H1 (cell line): ENCODE measurements at regions not wholly inside any gene's neighbourhood (a gene's known extent, or its start where the extent isn't known, plus 50 kb on each side); places are given as distances from the start of the nearest gene placed in this dataset.

Experiments used
- CTCF ChIA-PET: fragments of 300-600 bp; sonication (Branson Sonifier 250); formaldehyde crosslinking; loops from one replicate; lab custom pipeline; 2021; ENCODE audit not compliant: partially characterized antibody; lab: Charles Lee
- POLR2A ChIA-PET: fragments of 300-600 bp; sonication (Branson Sonifier 250); formaldehyde crosslinking; loops from one replicate; lab custom pipeline; 2021; ENCODE audit warnings: inconsistent platforms; ENCODE audit not compliant: partially characterized antibody; lab: Charles Lee
- DNase-seq, 2 experiments: peaks; one replicate each; pipeline versions ENCODE4 v3.0.0 to v3.0.0-alpha.2; 2010 to 2022; ENCODE audit warnings: low spot score in 2 of 2, low read depth in 1 of 2, mixed read lengths in 1 of 2
- FAIRE-seq: peaks from 2 replicates; lab custom pipeline; 2011; peaks lifted over from hg19 to GRCh38; lab: Jason Lieb, UNC
- H2AFZ ChIP-seq: 2 replicates; pipeline ENCODE4 v1.8.1; 2012; ENCODE audit warnings: low read length, inconsistent platforms
- H2AK5ac ChIP-seq: 2 replicates; pipeline ENCODE4 v1.6.1; 2013; ENCODE audit warnings: low read depth, low read length
- H2BK120ac ChIP-seq: replicated peaks from 2 replicates; pipeline ENCODE3; 2013; ENCODE audit warnings: low read depth, low read length, inconsistent platforms
- H2BK12ac ChIP-seq: 2 replicates; pipeline ENCODE4 v1.6.1; 2013; ENCODE audit warnings: low read depth, low read length
- H2BK15ac ChIP-seq: 2 replicates; pipeline ENCODE4 v1.6.1; 2013; ENCODE audit warnings: low read length
- H2BK20ac ChIP-seq: 2 replicates; pipeline ENCODE4 v1.6.1; 2013; ENCODE audit warnings: low read length
- H2BK5ac ChIP-seq: 2 replicates; pipeline ENCODE4 v1.6.1; 2013; ENCODE audit warnings: low read depth, low read length
- H3K14ac ChIP-seq: 2 replicates; pipeline ENCODE4 v1.6.1; 2013; ENCODE audit warnings: inconsistent platforms; ENCODE audit not compliant: insufficient read length
- H3K18ac ChIP-seq: 2 replicates; pipeline ENCODE4 v1.6.1; 2013; ENCODE audit warnings: low read length; ENCODE audit errors: extremely low read depth
- H3K23ac ChIP-seq: 2 replicates; pipeline ENCODE4 v1.6.1; 2013; ENCODE audit warnings: inconsistent platforms; ENCODE audit not compliant: insufficient read length
- H3K23me2 ChIP-seq: 2 replicates; pipeline ENCODE4 v1.6.1; 2013; ENCODE audit warnings: low read depth, low read length
- H3K27ac ChIP-seq: 2 replicates; pipeline ENCODE4 v1.6.1; 2011; ENCODE audit warnings: low read depth, low read length, inconsistent platforms
- H3K27me3 ChIP-seq, 4 experiments: replicated peaks in 1 of 4; 1 replicate in 1 of 4; 2 replicates in 3 of 4; pipeline versions ENCODE4 v1.6.1 to v1.8.1; 2011 to 2013; ENCODE audit warnings: low read length in 3 of 4, mild to moderate bottlenecking in 3 of 4, inconsistent platforms in 2 of 4, mixed read lengths in 2 of 4, moderate library complexity in 1 of 4; ENCODE audit not compliant: control insufficient read depth in 3 of 4, insufficient read depth in 3 of 4; ENCODE audit errors: extremely low read depth in 1 of 4
- H3K36me3 ChIP-seq, 4 experiments: 2 replicates each; pipeline versions ENCODE4 v1.6.1 to v1.8.1; 2011 to 2013; ENCODE audit warnings: mild to moderate bottlenecking in 4 of 4, low read length in 3 of 4, moderate library complexity in 2 of 4, control low read depth in 1 of 4, inconsistent platforms in 1 of 4; ENCODE audit not compliant: insufficient read depth in 4 of 4, control insufficient read depth in 2 of 4
- H3K4ac ChIP-seq: replicated peaks from 2 replicates; pipeline ENCODE3; 2013; ENCODE audit warnings: low read length, low read depth, mixed read lengths, inconsistent platforms; ENCODE audit not compliant: insufficient read length
- H3K4me1 ChIP-seq, 4 experiments: replicated peaks in 1 of 4; 1 replicate in 1 of 4; 2 replicates in 3 of 4; pipeline versions ENCODE4 v1.6.1 to v1.8.1; 2011 to 2013; ENCODE audit warnings: low read length in 3 of 4, inconsistent platforms in 2 of 4, mixed read lengths in 1 of 4; ENCODE audit not compliant: insufficient read depth in 4 of 4, control insufficient read depth in 3 of 4
- H3K4me2 ChIP-seq, 2 experiments: 2 replicates each; pipeline versions ENCODE4 v1.6.1 to v1.8.1; 2011 to 2013; ENCODE audit warnings: low read depth in 2 of 2, low read length in 2 of 2, control low read depth in 1 of 2, inconsistent platforms in 1 of 2, mild to moderate bottlenecking in 1 of 2; ENCODE audit not compliant: insufficient read depth in 1 of 2
- H3K4me3 ChIP-seq, 4 experiments: fragments of 200-600, 300-600 bp in 1 of 4; sonication (generic), shearing (Covaris generic), sonication (Bioruptor Twin) in 1 of 4; 2 replicates each; pipeline versions ENCODE4 v1.5.1 to v1.8.1; 2011 to 2016; ENCODE audit warnings: low read length in 4 of 4, low read depth in 3 of 4, control low read depth in 2 of 4, inconsistent platforms in 2 of 4, mild to moderate bottlenecking in 2 of 4, mixed read lengths in 1 of 4, moderate library complexity in 1 of 4; ENCODE audit not compliant: insufficient read depth in 2 of 4; ENCODE audit errors: extremely low read depth in 1 of 4
- H3K56ac ChIP-seq: replicated peaks from 2 replicates; pipeline ENCODE3; 2013; ENCODE audit warnings: low read depth, mild to moderate bottlenecking, mixed read lengths, low read length, inconsistent platforms; ENCODE audit not compliant: insufficient read length
- H3K79me1 ChIP-seq: 2 replicates; pipeline ENCODE4 v1.6.1; 2013; ENCODE audit warnings: low read depth, low read length, control low read depth
- H3K79me2 ChIP-seq, 2 experiments: 2 replicates each; pipeline versions ENCODE4 v1.6.1 to v1.8.1; 2012 to 2013; ENCODE audit warnings: low read length in 2 of 2, mild to moderate bottlenecking in 2 of 2, inconsistent platforms in 1 of 2; ENCODE audit not compliant: insufficient read depth in 2 of 2, control insufficient read depth in 1 of 2
- H3K9ac ChIP-seq, 4 experiments: replicated peaks in 1 of 4; 1 replicate in 1 of 4; 2 replicates in 3 of 4; pipeline versions ENCODE4 v1.6.1 to v1.8.1; 2011 to 2013; ENCODE audit warnings: low read depth in 3 of 4, low read length in 3 of 4, control low read depth in 2 of 4, mild to moderate bottlenecking in 2 of 4, moderate library complexity in 2 of 4, inconsistent platforms in 1 of 4; ENCODE audit errors: extremely low read depth in 1 of 4
- H3K9me3 ChIP-seq, 2 experiments: 2 replicates each; pipeline versions ENCODE4 v1.6.1 to v1.8.1; 2012 to 2013; ENCODE audit warnings: mild to moderate bottlenecking in 2 of 2, moderate library complexity in 2 of 2, control low read depth in 1 of 2, inconsistent platforms in 1 of 2, low read depth in 1 of 2, low read length in 1 of 2, mixed read lengths in 1 of 2; ENCODE audit not compliant: insufficient read depth in 2 of 2
- H4K20me1 ChIP-seq, 2 experiments: replicated peaks in 1 of 2; 2 replicates each; pipeline versions ENCODE3 to v1.8.1; 2011 to 2013; ENCODE audit warnings: inconsistent platforms in 2 of 2, low read length in 2 of 2, mild to moderate bottlenecking in 1 of 2; ENCODE audit not compliant: insufficient read depth in 2 of 2, control insufficient read depth in 1 of 2
- H4K5ac ChIP-seq: 2 replicates; pipeline ENCODE4 v1.6.1; 2013; ENCODE audit warnings: low read length, low read depth, mixed read lengths, inconsistent platforms; ENCODE audit not compliant: insufficient read length
- H4K8ac ChIP-seq: 2 replicates; pipeline ENCODE4 v1.8.0; 2013; ENCODE audit warnings: mild to moderate bottlenecking, moderate library complexity, low read length, inconsistent platforms; ENCODE audit not compliant: insufficient read depth; ENCODE audit errors: extremely low read depth
- H4K91ac ChIP-seq: replicated peaks from 2 replicates; pipeline ENCODE3; 2013; ENCODE audit warnings: low read length, mixed read lengths, inconsistent platforms; ENCODE audit not compliant: insufficient read length
- CBX5 ChIP-seq: fragments of 300-800, 300-1000 bp; sonication (generic); IDR thresholded peaks from 2 replicates; pipeline ENCODE4 v1.7.1; 2016; ENCODE audit warnings: antibody characterized with exemption, low read length, low read depth
- CBX8 ChIP-seq: fragments of 300-800, 300-1000 bp; sonication (generic); IDR thresholded peaks from 2 replicates; pipeline ENCODE4 v1.7.1; 2016; ENCODE audit warnings: low read depth, low read length, borderline replicate concordance
- CREB1 ChIP-seq: IDR thresholded peaks from 2 replicates; pipeline ENCODE4 v1.6.1; 2012; ENCODE audit warnings: inconsistent platforms
- EP300 ChIP-seq, 2 experiments: IDR thresholded peaks; 1 replicate in 1 of 2; 2 replicates in 1 of 2; pipeline ENCODE4 v1.6.1; 2011 to 2012; ENCODE audit warnings: low read depth in 2 of 2, low read length in 2 of 2, mild to moderate bottlenecking in 2 of 2, borderline replicate concordance in 1 of 2, inconsistent platforms in 1 of 2, moderate library complexity in 1 of 2
- HDAC6 ChIP-seq: IDR thresholded peaks from one replicate; pipeline ENCODE4 v1.7.1; 2012; ENCODE audit warnings: low read depth, mild to moderate bottlenecking, inconsistent platforms, low read length, moderate library complexity
- RAD21 ChIP-seq, 2 experiments: IDR thresholded peaks in 1 of 2; conservative IDR thresholded peaks in 1 of 2; 2 replicates each; pipeline ENCODE4 v1.6.1; 2011; ENCODE audit warnings: low read depth in 2 of 2, low read length in 2 of 2, improper control_type of control experiment in 1 of 2, inconsistent platforms in 1 of 2, mild to moderate bottlenecking in 1 of 2, moderate library complexity in 1 of 2
- RXRA ChIP-seq: IDR thresholded peaks from 2 replicates; pipeline ENCODE4 v1.6.1; 2011; ENCODE audit warnings: low read depth, mild to moderate bottlenecking, low read length, moderate library complexity; ENCODE audit not compliant: insufficient read depth
- SIX5 ChIP-seq: IDR thresholded peaks from 2 replicates; pipeline ENCODE4 v1.6.1; 2011; ENCODE audit warnings: mild to moderate bottlenecking, low read depth, low read length
- SP2 ChIP-seq: IDR thresholded peaks from 2 replicates; pipeline ENCODE4 v1.6.1; 2012; ENCODE audit warnings: mild to moderate bottlenecking, low read length, inconsistent platforms
- TEAD4 ChIP-seq: IDR thresholded peaks from 2 replicates; pipeline ENCODE4 v1.6.1; 2012; ENCODE audit warnings: low read depth, low read length, inconsistent platforms, mixed read lengths
- WGBS, 2 experiments: shearing (Covaris generic) in 1 of 2; methylation state at CpG; one replicate each; pipeline versions ENCODE4 v1.1.6 to v1.1.7; 2013 to 2015; ENCODE audit warnings: low lambda C conversion rate in 2 of 2, mixed read lengths in 2 of 2, inconsistent platforms in 1 of 2, low coverage in 1 of 2, missing lambda C conversion rate in 1 of 2; ENCODE audit not compliant: insufficient replicate concordance in 2 of 2, insufficient coverage in 1 of 2, insufficient read length in 1 of 2; ENCODE audit errors: extremely low coverage in 1 of 2, missing lambda C conversion rate in 1 of 2; 5-methylcytosine and 5-hydroxymethylcytosine counted together
- TF ChIP-seq, protein P1 (sequence below), 3 experiments: IDR thresholded peaks; 1 replicate in 2 of 3; 2 replicates in 1 of 3; pipeline versions ENCODE4 v1.5.1 to v1.6.1; 2011; ENCODE audit warnings: low read length in 3 of 3, mild to moderate bottlenecking in 3 of 3, inconsistent platforms in 2 of 3, low read depth in 1 of 3, moderate library complexity in 1 of 3; ENCODE audit not compliant: insufficient read depth in 1 of 3; ENCODE audit errors: control extremely low read depth in 1 of 3
- TF ChIP-seq, protein P2 (sequence below): IDR thresholded peaks from 2 replicates; pipeline ENCODE4 v1.6.1; 2011; ENCODE audit warnings: low read depth, mild to moderate bottlenecking, low read length; ENCODE audit not compliant: insufficient read depth

DNA sequence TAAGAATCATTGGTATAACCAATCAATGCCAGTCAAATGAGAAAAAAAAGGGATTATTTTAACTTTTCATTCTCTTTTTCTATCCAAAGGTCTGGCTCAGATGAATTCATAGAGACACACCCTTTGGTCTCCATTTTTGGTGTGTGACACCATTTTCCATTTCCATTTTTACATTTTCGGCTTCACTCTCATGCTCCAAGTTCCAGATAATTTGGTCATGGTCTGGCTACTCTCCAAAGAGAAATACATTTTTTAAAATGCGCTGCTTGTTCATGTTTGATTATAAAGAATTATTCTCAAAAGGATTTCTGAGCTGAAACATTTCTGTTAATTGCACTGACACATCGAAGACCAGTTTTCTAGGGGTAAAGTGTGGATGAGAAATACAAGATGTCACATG is 51.6 kb upstream of the FIBIN start:
- 96% methylated on average over 3 of the region's 3 CpGs; no CpG with 5 or more reads in 1 of the 2 experiments for WGBS, 2 experiments
- Histone ChIP-seq H3K4me3 (no peak overlapping the region), H2BK120ac (no peak overlapping the region), H3K4me2 (no peak overlapping the region), H2BK20ac (no peak overlapping the region), H4K8ac (no peak overlapping the region), H3K79me1 (no peaks in the 10 kb centered on the region), H3K56ac (no peak overlapping the region), H3K23me2 (no peaks in the 10 kb centered on the region), H3K4me1 (no peaks in the 10 kb centered on the region), H2BK5ac (no peak overlapping the region), H4K20me1 (no peaks in the 10 kb centered on the region), H3K23ac (no peak overlapping the region), H4K5ac (no peak overlapping the region), H2AFZ (no peak overlapping the region), H3K4ac (no peak overlapping the region), H3K9me3 (no peaks in the 10 kb centered on the region), H3K9ac (no peak overlapping the region), H2BK15ac (no peak overlapping the region), H3K79me2 (no peaks in the 10 kb centered on the region), H2AK5ac (no peak overlapping the region), H3K36me3 (no peaks in the 10 kb centered on the region), H3K27ac (no peak overlapping the region), H3K18ac (no peak overlapping the region), H4K91ac (no peak overlapping the region), H3K27me3 (no peaks in the 10 kb centered on the region), H3K14ac (no peak overlapping the region), H2BK12ac (no peak overlapping the region)
- CTCF ChIA-PET = interaction anchor here (0.8 kb wide), 1 partner anchor 67 kb away, joined by 3 read pairs; no protein-coding TSS in a partner anchor
- DNase-seq = no peak
- no peak for FAIRE-seq
- POLR2A ChIA-PET = no interaction called here
- TF ChIP-seq SP2 = no peak
- TF ChIP-seq, protein P1, sequence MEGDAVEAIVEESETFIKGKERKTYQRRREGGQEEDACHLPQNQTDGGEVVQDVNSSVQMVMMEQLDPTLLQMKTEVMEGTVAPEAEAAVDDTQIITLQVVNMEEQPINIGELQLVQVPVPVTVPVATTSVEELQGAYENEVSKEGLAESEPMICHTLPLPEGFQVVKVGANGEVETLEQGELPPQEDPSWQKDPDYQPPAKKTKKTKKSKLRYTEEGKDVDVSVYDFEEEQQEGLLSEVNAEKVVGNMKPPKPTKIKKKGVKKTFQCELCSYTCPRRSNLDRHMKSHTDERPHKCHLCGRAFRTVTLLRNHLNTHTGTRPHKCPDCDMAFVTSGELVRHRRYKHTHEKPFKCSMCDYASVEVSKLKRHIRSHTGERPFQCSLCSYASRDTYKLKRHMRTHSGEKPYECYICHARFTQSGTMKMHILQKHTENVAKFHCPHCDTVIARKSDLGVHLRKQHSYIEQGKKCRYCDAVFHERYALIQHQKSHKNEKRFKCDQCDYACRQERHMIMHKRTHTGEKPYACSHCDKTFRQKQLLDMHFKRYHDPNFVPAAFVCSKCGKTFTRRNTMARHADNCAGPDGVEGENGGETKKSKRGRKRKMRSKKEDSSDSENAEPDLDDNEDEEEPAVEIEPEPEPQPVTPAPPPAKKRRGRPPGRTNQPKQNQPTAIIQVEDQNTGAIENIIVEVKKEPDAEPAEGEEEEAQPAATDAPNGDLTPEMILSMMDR (IDR thresholded peaks at IDR 0.05; ENCODE audit: control extremely low read depth in 1 of 3, insufficient read depth in 1 of 3, low read depth in 1 of 3, low read length in 3 of 3) = no peak
- TF ChIP-seq RAD21 (IDR thresholded peaks at IDR 0.05 in 1 of 2, conservative IDR thresholded peaks at IDR 0.05 in 1 of 2; ENCODE audit: low read depth in 2 of 2, low read length in 2 of 2) = no peak
- TF ChIP-seq TEAD4 = no peak
- TF ChIP-seq HDAC6 = no peak
- TF ChIP-seq, protein P2, sequence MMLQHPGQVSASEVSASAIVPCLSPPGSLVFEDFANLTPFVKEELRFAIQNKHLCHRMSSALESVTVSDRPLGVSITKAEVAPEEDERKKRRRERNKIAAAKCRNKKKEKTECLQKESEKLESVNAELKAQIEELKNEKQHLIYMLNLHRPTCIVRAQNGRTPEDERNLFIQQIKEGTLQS = no peak
- no peak for TF ChIP-seq CREB1
- TF ChIP-seq EP300 (IDR thresholded peaks at IDR 0.05; ENCODE audit: borderline replicate concordance in 1 of 2, low read depth in 2 of 2, low read length in 2 of 2) = no peak
- TF ChIP-seq CBX5 = no peak
- no peak for TF ChIP-seq CBX8
- TF ChIP-seq RXRA = no peak
- no peak for TF ChIP-seq SIX5
